H1 (cell line): ENCODE measurements at regions not wholly inside any gene's neighbourhood (a gene's known extent, or its start where the extent isn't known, plus 50 kb on each side); places are given as distances from the start of the nearest gene placed in this dataset.

ENCODE experiments used
- CTCF ChIA-PET: fragments of 300-600 bp; sonication (Branson Sonifier 250); formaldehyde crosslinking; loops from one replicate; lab custom pipeline; 2021; ENCODE audit not compliant: partially characterized antibody; lab: Charles Lee
- POLR2A ChIA-PET: fragments of 300-600 bp; sonication (Branson Sonifier 250); formaldehyde crosslinking; loops from one replicate; lab custom pipeline; 2021; ENCODE audit warnings: inconsistent platforms; ENCODE audit not compliant: partially characterized antibody; lab: Charles Lee
- DNase-seq, 2 experiments: peaks; one replicate each; pipeline versions ENCODE4 v3.0.0 to v3.0.0-alpha.2; 2010 to 2022; ENCODE audit warnings: low spot score in 2 of 2, low read depth in 1 of 2, mixed read lengths in 1 of 2
- FAIRE-seq: peaks from 2 replicates; lab custom pipeline; 2011; peaks lifted over from hg19 to GRCh38; lab: Jason Lieb, UNC
- H2AFZ ChIP-seq: 2 replicates; pipeline ENCODE4 v1.8.1; 2012; ENCODE audit warnings: low read length, inconsistent platforms
- H2AK5ac ChIP-seq: 2 replicates; pipeline ENCODE4 v1.6.1; 2013; ENCODE audit warnings: low read depth, low read length
- H2BK120ac ChIP-seq: replicated peaks from 2 replicates; pipeline ENCODE3; 2013; ENCODE audit warnings: low read depth, low read length, inconsistent platforms
- H2BK12ac ChIP-seq: 2 replicates; pipeline ENCODE4 v1.6.1; 2013; ENCODE audit warnings: low read depth, low read length
- H2BK15ac ChIP-seq: 2 replicates; pipeline ENCODE4 v1.6.1; 2013; ENCODE audit warnings: low read length
- H2BK20ac ChIP-seq: 2 replicates; pipeline ENCODE4 v1.6.1; 2013; ENCODE audit warnings: low read length
- H2BK5ac ChIP-seq: 2 replicates; pipeline ENCODE4 v1.6.1; 2013; ENCODE audit warnings: low read depth, low read length
- H3K14ac ChIP-seq: 2 replicates; pipeline ENCODE4 v1.6.1; 2013; ENCODE audit warnings: inconsistent platforms; ENCODE audit not compliant: insufficient read length
- H3K18ac ChIP-seq: 2 replicates; pipeline ENCODE4 v1.6.1; 2013; ENCODE audit warnings: low read length; ENCODE audit errors: extremely low read depth
- H3K23ac ChIP-seq: 2 replicates; pipeline ENCODE4 v1.6.1; 2013; ENCODE audit warnings: inconsistent platforms; ENCODE audit not compliant: insufficient read length
- H3K23me2 ChIP-seq: 2 replicates; pipeline ENCODE4 v1.6.1; 2013; ENCODE audit warnings: low read depth, low read length
- H3K27ac ChIP-seq: 2 replicates; pipeline ENCODE4 v1.6.1; 2011; ENCODE audit warnings: low read depth, low read length, inconsistent platforms
- H3K27me3 ChIP-seq, 4 experiments: replicated peaks in 1 of 4; 1 replicate in 1 of 4; 2 replicates in 3 of 4; pipeline versions ENCODE4 v1.6.1 to v1.8.1; 2011 to 2013; ENCODE audit warnings: low read length in 3 of 4, mild to moderate bottlenecking in 3 of 4, inconsistent platforms in 2 of 4, mixed read lengths in 2 of 4, moderate library complexity in 1 of 4; ENCODE audit not compliant: control insufficient read depth in 3 of 4, insufficient read depth in 3 of 4; ENCODE audit errors: extremely low read depth in 1 of 4
- H3K36me3 ChIP-seq, 4 experiments: 2 replicates each; pipeline versions ENCODE4 v1.6.1 to v1.8.1; 2011 to 2013; ENCODE audit warnings: mild to moderate bottlenecking in 4 of 4, low read length in 3 of 4, moderate library complexity in 2 of 4, control low read depth in 1 of 4, inconsistent platforms in 1 of 4; ENCODE audit not compliant: insufficient read depth in 4 of 4, control insufficient read depth in 2 of 4
- H3K4ac ChIP-seq: replicated peaks from 2 replicates; pipeline ENCODE3; 2013; ENCODE audit warnings: low read length, low read depth, mixed read lengths, inconsistent platforms; ENCODE audit not compliant: insufficient read length
- H3K4me1 ChIP-seq, 4 experiments: replicated peaks in 1 of 4; 1 replicate in 1 of 4; 2 replicates in 3 of 4; pipeline versions ENCODE4 v1.6.1 to v1.8.1; 2011 to 2013; ENCODE audit warnings: low read length in 3 of 4, inconsistent platforms in 2 of 4, mixed read lengths in 1 of 4; ENCODE audit not compliant: insufficient read depth in 4 of 4, control insufficient read depth in 3 of 4
- H3K4me2 ChIP-seq, 2 experiments: 2 replicates each; pipeline versions ENCODE4 v1.6.1 to v1.8.1; 2011 to 2013; ENCODE audit warnings: low read depth in 2 of 2, low read length in 2 of 2, control low read depth in 1 of 2, inconsistent platforms in 1 of 2, mild to moderate bottlenecking in 1 of 2; ENCODE audit not compliant: insufficient read depth in 1 of 2
- H3K4me3 ChIP-seq, 4 experiments: fragments of 200-600, 300-600 bp in 1 of 4; sonication (generic), shearing (Covaris generic), sonication (Bioruptor Twin) in 1 of 4; 2 replicates each; pipeline versions ENCODE4 v1.5.1 to v1.8.1; 2011 to 2016; ENCODE audit warnings: low read length in 4 of 4, low read depth in 3 of 4, control low read depth in 2 of 4, inconsistent platforms in 2 of 4, mild to moderate bottlenecking in 2 of 4, mixed read lengths in 1 of 4, moderate library complexity in 1 of 4; ENCODE audit not compliant: insufficient read depth in 2 of 4; ENCODE audit errors: extremely low read depth in 1 of 4
- H3K56ac ChIP-seq: replicated peaks from 2 replicates; pipeline ENCODE3; 2013; ENCODE audit warnings: low read depth, mild to moderate bottlenecking, mixed read lengths, low read length, inconsistent platforms; ENCODE audit not compliant: insufficient read length
- H3K79me1 ChIP-seq: 2 replicates; pipeline ENCODE4 v1.6.1; 2013; ENCODE audit warnings: low read depth, low read length, control low read depth
- H3K79me2 ChIP-seq, 2 experiments: 2 replicates each; pipeline versions ENCODE4 v1.6.1 to v1.8.1; 2012 to 2013; ENCODE audit warnings: low read length in 2 of 2, mild to moderate bottlenecking in 2 of 2, inconsistent platforms in 1 of 2; ENCODE audit not compliant: insufficient read depth in 2 of 2, control insufficient read depth in 1 of 2
- H3K9ac ChIP-seq, 4 experiments: replicated peaks in 1 of 4; 1 replicate in 1 of 4; 2 replicates in 3 of 4; pipeline versions ENCODE4 v1.6.1 to v1.8.1; 2011 to 2013; ENCODE audit warnings: low read depth in 3 of 4, low read length in 3 of 4, control low read depth in 2 of 4, mild to moderate bottlenecking in 2 of 4, moderate library complexity in 2 of 4, inconsistent platforms in 1 of 4; ENCODE audit errors: extremely low read depth in 1 of 4
- H3K9me3 ChIP-seq, 2 experiments: 2 replicates each; pipeline versions ENCODE4 v1.6.1 to v1.8.1; 2012 to 2013; ENCODE audit warnings: mild to moderate bottlenecking in 2 of 2, moderate library complexity in 2 of 2, control low read depth in 1 of 2, inconsistent platforms in 1 of 2, low read depth in 1 of 2, low read length in 1 of 2, mixed read lengths in 1 of 2; ENCODE audit not compliant: insufficient read depth in 2 of 2
- H4K20me1 ChIP-seq, 2 experiments: replicated peaks in 1 of 2; 2 replicates each; pipeline versions ENCODE3 to v1.8.1; 2011 to 2013; ENCODE audit warnings: inconsistent platforms in 2 of 2, low read length in 2 of 2, mild to moderate bottlenecking in 1 of 2; ENCODE audit not compliant: insufficient read depth in 2 of 2, control insufficient read depth in 1 of 2
- H4K5ac ChIP-seq: 2 replicates; pipeline ENCODE4 v1.6.1; 2013; ENCODE audit warnings: low read length, low read depth, mixed read lengths, inconsistent platforms; ENCODE audit not compliant: insufficient read length
- H4K8ac ChIP-seq: 2 replicates; pipeline ENCODE4 v1.8.0; 2013; ENCODE audit warnings: mild to moderate bottlenecking, moderate library complexity, low read length, inconsistent platforms; ENCODE audit not compliant: insufficient read depth; ENCODE audit errors: extremely low read depth
- H4K91ac ChIP-seq: replicated peaks from 2 replicates; pipeline ENCODE3; 2013; ENCODE audit warnings: low read length, mixed read lengths, inconsistent platforms; ENCODE audit not compliant: insufficient read length
- ATF3 ChIP-seq: IDR thresholded peaks from 2 replicates; pipeline ENCODE4 v1.6.1; 2011; ENCODE audit warnings: low read depth, mild to moderate bottlenecking, low read length; ENCODE audit not compliant: insufficient read depth
- BCL11A ChIP-seq, 2 experiments: IDR thresholded peaks; one replicate each; pipeline ENCODE4 v1.6.1; 2011; ENCODE audit warnings: low read depth in 2 of 2, low read length in 2 of 2, mild to moderate bottlenecking in 2 of 2
- CTBP2 ChIP-seq: IDR thresholded peaks from 2 replicates; pipeline ENCODE4 v1.7.0; 2011; ENCODE audit warnings: borderline replicate concordance, mild to moderate bottlenecking, moderate library complexity, mixed read lengths, low read length; ENCODE audit not compliant: insufficient read depth, insufficient read length
- E2F6 ChIP-seq: IDR thresholded peaks from 2 replicates; pipeline ENCODE4 v1.6.1; 2012; ENCODE audit warnings: inconsistent platforms
- EGR1 ChIP-seq: IDR thresholded peaks from 2 replicates; pipeline ENCODE4 v1.6.1; 2011; ENCODE audit warnings: low read depth, low read length, borderline replicate concordance
- JUND ChIP-seq: IDR thresholded peaks from 2 replicates; pipeline ENCODE4 v1.6.1; 2011; ENCODE audit warnings: mild to moderate bottlenecking, improper control_type of control experiment, low read length
- RAD21 ChIP-seq, 2 experiments: IDR thresholded peaks in 1 of 2; conservative IDR thresholded peaks in 1 of 2; 2 replicates each; pipeline ENCODE4 v1.6.1; 2011; ENCODE audit warnings: low read depth in 2 of 2, low read length in 2 of 2, improper control_type of control experiment in 1 of 2, inconsistent platforms in 1 of 2, mild to moderate bottlenecking in 1 of 2, moderate library complexity in 1 of 2
- USF2 ChIP-seq: IDR thresholded peaks from 2 replicates; pipeline ENCODE4 v1.6.1; 2011; ENCODE audit warnings: low read length, improper control_type of control experiment
- WGBS, 2 experiments: shearing (Covaris generic) in 1 of 2; methylation state at CpG; one replicate each; pipeline versions ENCODE4 v1.1.6 to v1.1.7; 2013 to 2015; ENCODE audit warnings: low lambda C conversion rate in 2 of 2, mixed read lengths in 2 of 2, inconsistent platforms in 1 of 2, low coverage in 1 of 2, missing lambda C conversion rate in 1 of 2; ENCODE audit not compliant: insufficient replicate concordance in 2 of 2, insufficient coverage in 1 of 2, insufficient read length in 1 of 2; ENCODE audit errors: extremely low coverage in 1 of 2, missing lambda C conversion rate in 1 of 2; 5-methylcytosine and 5-hydroxymethylcytosine counted together

- H2BK120ac ChIP-seq: no peak overlapping the region
- H3K36me3 ChIP-seq: no peaks in the 10 kb centered on the region
- DNase-seq: no peak
- ChIA-PET POLR2A (no interaction called here), CTCF (interaction anchor here (0.8 to 1.9 kb wide), 2 partner anchors 13 to 46 kb away, joined by 3 to 4 read pairs; no protein-coding TSS in a partner anchor)
- H3K27ac ChIP-seq: no peak overlapping the region
- no peak overlapping the region for H2BK15ac ChIP-seq
- H4K20me1 ChIP-seq: no peaks in the 10 kb centered on the region
- no peak overlapping the region for H4K5ac ChIP-seq
- no peak overlapping the region for H2BK5ac ChIP-seq
- no peaks in the 10 kb centered on the region for H3K4me1 ChIP-seq
- no peak overlapping the region for H4K91ac ChIP-seq
- H2AK5ac ChIP-seq: no peak overlapping the region
- no peak overlapping the region for H3K14ac ChIP-seq
- H3K56ac ChIP-seq: no peak overlapping the region
- no peak overlapping the region; a peak in 1 of 7 replicates for H3K9ac ChIP-seq
- no peak overlapping the region for H2BK12ac ChIP-seq
- H3K4ac ChIP-seq: no peak overlapping the region
- H3K23ac ChIP-seq: no peak overlapping the region
- no peaks in the 10 kb centered on the region for H3K79me1 ChIP-seq
- no peaks in the 10 kb centered on the region for H3K79me2 ChIP-seq
- 91% methylated on average over 2 of the region's 2 CpGs; no CpG with 5 or more reads in 1 of the 2 experiments for WGBS, 2 experiments
- peaks cover 0 to 3% of the 10 kb centered on the region in 2 experiments; a peak in 2 of 4 replicates for H3K9me3 ChIP-seq
- H4K8ac ChIP-seq: no peak overlapping the region
- H3K4me2 ChIP-seq: no peak overlapping the region
- no peak for FAIRE-seq
- H3K23me2 ChIP-seq: no peaks in the 10 kb centered on the region; the same call in 1 of the 2 replicates
- H3K18ac ChIP-seq: no peak overlapping the region
- no peak overlapping the region for H2AFZ ChIP-seq
- no peak overlapping the region for H3K4me3 ChIP-seq
- no peaks in the 10 kb centered on the region for H3K27me3 ChIP-seq
- no peak overlapping the region for H2BK20ac ChIP-seq
- TF ChIP-seq EGR1 (no peak), JUND (no peak), E2F6 (no peak), USF2 (no peak), ATF3 (no peak), RAD21 (IDR thresholded peaks at IDR 0.05 in 1 of 2, conservative IDR thresholded peaks at IDR 0.05 in 1 of 2; ENCODE audit: low read depth in 2 of 2, low read length in 2 of 2) (no peak), BCL11A (IDR thresholded peaks at IDR 0.05; ENCODE audit: low read depth in 2 of 2, low read length in 2 of 2) (no peak), CTBP2 (no peak)
Observed at GRCh38 chr1:58109646-58110200, 436.8 kb downstream of the OMA1 start.
